Neural cell (in vitro differentiated cells): ENCODE measurements at regions not wholly inside any gene's neighbourhood (a gene's known extent, or its start where the extent isn't known, plus 50 kb on each side); places are given as distances from the start of the nearest gene placed in this dataset.

ENCODE experiments used
- H2AFZ ChIP-seq: fragments of 200-600, 300-800 bp; sonication (generic), shearing (Covaris generic); 2 replicates; pipeline ENCODE4 v1.6.0; 2014; ENCODE audit warnings: low read depth, mild to moderate bottlenecking, antibody characterized with exemption, low read length, moderate library complexity
- H3F3A ChIP-seq: fragments of 200-600 bp; shearing (Covaris generic); 2 replicates; pipeline ENCODE4 v1.6.1; 2016; ENCODE audit warnings: mild to moderate bottlenecking, moderate library complexity, mixed read lengths, antibody characterized with exemption, low read length; ENCODE audit not compliant: insufficient read depth, poor library complexity, severe bottlenecking
- H3K27ac ChIP-seq: fragments of 200-600, 300-800 bp; sonication (generic), shearing (Covaris generic); 2 replicates; pipeline ENCODE4 v1.5.1; 2014; ENCODE audit warnings: mild to moderate bottlenecking, low read length, moderate library complexity
- H3K27me3 ChIP-seq: fragments of 300-800, 200-600 bp; sonication (generic), shearing (Covaris generic); 2 replicates; pipeline ENCODE4 v1.6.0; 2014; ENCODE audit warnings: mild to moderate bottlenecking, low read depth, low read length, moderate library complexity; ENCODE audit not compliant: insufficient read depth
- H3K36me3 ChIP-seq: fragments of 300-800, 200-600 bp; sonication (generic), shearing (Covaris generic); 2 replicates; pipeline ENCODE4 v1.5.1; 2014; ENCODE audit warnings: mild to moderate bottlenecking, antibody characterized with exemption, low read length, moderate library complexity; ENCODE audit not compliant: insufficient read depth
- H3K4me2 ChIP-seq: fragments of 300-800, 200-600 bp; sonication (generic), shearing (Covaris generic); 2 replicates; pipeline ENCODE4 v1.6.0; 2014; ENCODE audit warnings: mild to moderate bottlenecking, low read length
- H3K4me3 ChIP-seq: fragments of 300-800, 200-600 bp; sonication (generic), shearing (Covaris generic); 2 replicates; pipeline ENCODE4 v1.5.1; 2014; ENCODE audit warnings: mild to moderate bottlenecking, low read length, moderate library complexity
- H3K79me2 ChIP-seq: fragments of 200-600 bp; shearing (Covaris generic); replicated peaks from 2 replicates; pipeline ENCODE4 v1.6.0; 2014; ENCODE audit warnings: mild to moderate bottlenecking, low read length, moderate library complexity; ENCODE audit not compliant: insufficient read depth
- H3K9ac ChIP-seq: fragments of 300-800, 200-600 bp; sonication (generic), shearing (Covaris generic); 2 replicates; pipeline ENCODE4 v1.6.1; 2016; ENCODE audit warnings: mild to moderate bottlenecking, low read length, mixed read lengths
- H3K9me2 ChIP-seq: fragments of 200-600 bp; shearing (Covaris generic); 2 replicates; pipeline ENCODE4 v1.6.1; 2016; ENCODE audit warnings: mild to moderate bottlenecking, low read length, mixed read lengths; ENCODE audit not compliant: insufficient read depth
- H3K9me3 ChIP-seq: fragments of 200-600, 300-800 bp; sonication (generic), shearing (Covaris generic); 2 replicates; pipeline ENCODE4 v1.6.1; 2016; ENCODE audit warnings: mild to moderate bottlenecking, mixed run types, low read length, moderate library complexity, mixed read lengths
- H4K20me1 ChIP-seq: fragments of 200-600 bp; shearing (Covaris generic); 2 replicates; pipeline ENCODE4 v1.6.1; 2016; ENCODE audit warnings: mild to moderate bottlenecking, mixed run types; ENCODE audit not compliant: insufficient read depth
- EP300 ChIP-seq: fragments of 450-650 bp; conservative IDR thresholded peaks from 2 replicates; pipeline ENCODE4 v1.6.1; 2014; ENCODE audit warnings: antibody characterized with exemption, mild to moderate bottlenecking, moderate library complexity; ENCODE audit not compliant: poor library complexity, severe bottlenecking
- EZH2 ChIP-seq: fragments of 200-600, 300-800 bp; shearing (Covaris generic), sonication (generic); IDR thresholded peaks from 2 replicates; pipeline ENCODE4 v1.6.1; 2014; ENCODE audit warnings: antibody characterized with exemption, low read length, borderline replicate concordance, mild to moderate bottlenecking; ENCODE audit not compliant: insufficient read depth, poor library complexity, severe bottlenecking
- MXI1 ChIP-seq: fragments of 450-650 bp; conservative IDR thresholded peaks from 2 replicates; pipeline ENCODE4 v1.6.1; 2014; ENCODE audit warnings: antibody characterized with exemption, mild to moderate bottlenecking; ENCODE audit not compliant: poor library complexity, severe bottlenecking
- POLR2AphosphoS5 ChIP-seq: IDR thresholded peaks from 2 replicates; pipeline ENCODE4 v1.6.1; 2012
- RAD21 ChIP-seq: fragments of 450-650 bp; conservative IDR thresholded peaks from 2 replicates; pipeline ENCODE4 v1.6.1; 2014; ENCODE audit warnings: antibody characterized with exemption, mild to moderate bottlenecking, moderate library complexity
- SMC3 ChIP-seq: fragments of 450-650 bp; conservative IDR thresholded peaks from 2 replicates; pipeline ENCODE4 v1.6.1; 2014; ENCODE audit warnings: antibody characterized with exemption, mild to moderate bottlenecking, moderate library complexity; ENCODE audit not compliant: poor library complexity
- TAF1 ChIP-seq: IDR thresholded peaks from 2 replicates; pipeline ENCODE4 v1.6.1; 2012; ENCODE audit warnings: low read depth
- TF ChIP-seq, protein P1 (sequence below): IDR thresholded peaks from 2 replicates; pipeline ENCODE4 v1.6.1; 2012; ENCODE audit warnings: borderline replicate concordance
- TF ChIP-seq, protein P2 (sequence below): fragments of 450-650 bp; IDR thresholded peaks from 2 replicates; pipeline ENCODE4 v1.5.1; 2014; ENCODE audit warnings: antibody characterized with exemption, mild to moderate bottlenecking, moderate library complexity; ENCODE audit not compliant: poor library complexity, severe bottlenecking

DNA sequence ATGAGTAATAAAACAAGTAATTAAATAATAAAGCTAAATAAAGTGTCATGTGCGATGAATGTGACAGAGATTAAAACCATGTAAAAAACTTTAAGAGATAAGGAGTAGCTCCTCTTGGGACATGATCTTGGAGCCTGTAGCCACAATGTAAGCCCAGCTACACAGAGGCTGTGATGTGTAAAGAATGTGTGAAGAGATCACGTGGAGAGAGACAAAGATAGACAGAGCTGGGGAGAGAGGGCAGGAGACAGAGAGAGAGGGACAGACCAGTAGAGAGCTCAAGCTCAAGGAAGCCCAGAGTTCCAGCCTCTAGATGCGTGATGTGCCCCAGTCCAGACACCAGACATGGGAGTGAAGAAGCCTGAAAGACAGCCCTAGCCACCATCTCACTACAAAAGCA is 644.1 kb downstream of the TNS3 start:
- Histone ChIP-seq H3F3A (no peaks in the 10 kb centered on the region), H3K9ac (no peak overlapping the region)

DNA sequence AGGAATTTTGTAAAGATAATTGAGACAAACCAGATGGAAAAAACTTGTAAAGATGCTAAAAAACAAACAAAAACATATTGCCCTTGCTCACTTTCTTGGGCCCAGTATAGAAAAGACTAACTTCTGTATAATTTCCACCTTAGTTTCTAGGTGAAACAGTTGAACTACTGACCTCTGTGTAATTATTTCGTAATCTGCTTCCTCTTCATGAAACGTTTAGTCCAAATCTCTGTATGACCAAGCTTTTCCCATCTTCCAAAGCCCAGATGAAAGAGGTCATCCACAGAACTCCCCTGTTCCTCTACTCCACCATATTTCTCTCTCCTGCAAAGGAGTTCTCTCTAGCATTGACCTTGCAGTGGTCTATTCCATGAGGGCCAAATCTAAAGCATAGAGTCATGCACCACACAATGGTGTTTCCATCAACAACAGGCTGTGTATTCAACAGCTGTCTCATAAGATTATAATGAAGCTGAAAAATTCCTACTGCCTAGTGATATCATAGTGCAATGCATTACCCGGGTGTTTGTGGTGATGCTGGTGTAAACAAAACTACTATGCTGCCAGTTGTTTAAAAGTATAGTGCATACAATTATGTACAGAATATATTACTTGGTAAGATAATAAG is 647.6 kb downstream of the TNS3 start:
- Histone ChIP-seq H3K36me3 (no peaks in the 10 kb centered on the region), H3K9me3 (no peaks in the 10 kb centered on the region), H3K4me3 (no peak overlapping the region), H3K27ac (no peak overlapping the region), H3K9me2 (no peaks in the 10 kb centered on the region), H3K27me3 (no peaks in the 10 kb centered on the region), H3F3A (no peaks in the 10 kb centered on the region), H2AFZ (no peak overlapping the region), H3K79me2 (no peaks in the 10 kb centered on the region), H3K4me2 (no peak overlapping the region), H4K20me1 (no peaks in the 10 kb centered on the region), H3K9ac (no peak overlapping the region)
- TF ChIP-seq, protein P1, sequence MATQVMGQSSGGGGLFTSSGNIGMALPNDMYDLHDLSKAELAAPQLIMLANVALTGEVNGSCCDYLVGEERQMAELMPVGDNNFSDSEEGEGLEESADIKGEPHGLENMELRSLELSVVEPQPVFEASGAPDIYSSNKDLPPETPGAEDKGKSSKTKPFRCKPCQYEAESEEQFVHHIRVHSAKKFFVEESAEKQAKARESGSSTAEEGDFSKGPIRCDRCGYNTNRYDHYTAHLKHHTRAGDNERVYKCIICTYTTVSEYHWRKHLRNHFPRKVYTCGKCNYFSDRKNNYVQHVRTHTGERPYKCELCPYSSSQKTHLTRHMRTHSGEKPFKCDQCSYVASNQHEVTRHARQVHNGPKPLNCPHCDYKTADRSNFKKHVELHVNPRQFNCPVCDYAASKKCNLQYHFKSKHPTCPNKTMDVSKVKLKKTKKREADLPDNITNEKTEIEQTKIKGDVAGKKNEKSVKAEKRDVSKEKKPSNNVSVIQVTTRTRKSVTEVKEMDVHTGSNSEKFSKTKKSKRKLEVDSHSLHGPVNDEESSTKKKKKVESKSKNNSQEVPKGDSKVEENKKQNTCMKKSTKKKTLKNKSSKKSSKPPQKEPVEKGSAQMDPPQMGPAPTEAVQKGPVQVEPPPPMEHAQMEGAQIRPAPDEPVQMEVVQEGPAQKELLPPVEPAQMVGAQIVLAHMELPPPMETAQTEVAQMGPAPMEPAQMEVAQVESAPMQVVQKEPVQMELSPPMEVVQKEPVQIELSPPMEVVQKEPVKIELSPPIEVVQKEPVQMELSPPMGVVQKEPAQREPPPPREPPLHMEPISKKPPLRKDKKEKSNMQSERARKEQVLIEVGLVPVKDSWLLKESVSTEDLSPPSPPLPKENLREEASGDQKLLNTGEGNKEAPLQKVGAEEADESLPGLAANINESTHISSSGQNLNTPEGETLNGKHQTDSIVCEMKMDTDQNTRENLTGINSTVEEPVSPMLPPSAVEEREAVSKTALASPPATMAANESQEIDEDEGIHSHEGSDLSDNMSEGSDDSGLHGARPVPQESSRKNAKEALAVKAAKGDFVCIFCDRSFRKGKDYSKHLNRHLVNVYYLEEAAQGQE = no peak
- TF ChIP-seq, protein P2, sequence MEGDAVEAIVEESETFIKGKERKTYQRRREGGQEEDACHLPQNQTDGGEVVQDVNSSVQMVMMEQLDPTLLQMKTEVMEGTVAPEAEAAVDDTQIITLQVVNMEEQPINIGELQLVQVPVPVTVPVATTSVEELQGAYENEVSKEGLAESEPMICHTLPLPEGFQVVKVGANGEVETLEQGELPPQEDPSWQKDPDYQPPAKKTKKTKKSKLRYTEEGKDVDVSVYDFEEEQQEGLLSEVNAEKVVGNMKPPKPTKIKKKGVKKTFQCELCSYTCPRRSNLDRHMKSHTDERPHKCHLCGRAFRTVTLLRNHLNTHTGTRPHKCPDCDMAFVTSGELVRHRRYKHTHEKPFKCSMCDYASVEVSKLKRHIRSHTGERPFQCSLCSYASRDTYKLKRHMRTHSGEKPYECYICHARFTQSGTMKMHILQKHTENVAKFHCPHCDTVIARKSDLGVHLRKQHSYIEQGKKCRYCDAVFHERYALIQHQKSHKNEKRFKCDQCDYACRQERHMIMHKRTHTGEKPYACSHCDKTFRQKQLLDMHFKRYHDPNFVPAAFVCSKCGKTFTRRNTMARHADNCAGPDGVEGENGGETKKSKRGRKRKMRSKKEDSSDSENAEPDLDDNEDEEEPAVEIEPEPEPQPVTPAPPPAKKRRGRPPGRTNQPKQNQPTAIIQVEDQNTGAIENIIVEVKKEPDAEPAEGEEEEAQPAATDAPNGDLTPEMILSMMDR = no peak
- TF ChIP-seq RAD21 (no peak), TAF1 (no peak), POLR2AphosphoS5 (no peak), SMC3 (no peak), EP300 (no peak), EZH2 (no peak), MXI1 (no peak)

More for the DNA sequence above, 644.1 kb downstream of the TNS3 start:
- Histone ChIP-seq H3K27me3 (no peaks in the 10 kb centered on the region), H3K9me2 (no peaks in the 10 kb centered on the region), H3K79me2 (no peaks in the 10 kb centered on the region), H2AFZ (no peak overlapping the region), H4K20me1 (no peaks in the 10 kb centered on the region), H3K4me2 (no peak overlapping the region), H3K36me3 (no peaks in the 10 kb centered on the region), H3K27ac (no peak overlapping the region), H3K4me3 (no peak overlapping the region), H3K9me3 (no peaks in the 10 kb centered on the region)
- TF ChIP-seq, protein P2 = no peak
- TF ChIP-seq EP300 = no peak
